ENCODE measurements at regions not wholly inside any gene's neighbourhood (a gene's known extent, or its start where the extent isn't known, plus 50 kb on each side); places are given as distances from the start of the nearest gene placed in this dataset.

- TF ChIP-seq ZNF333 (CRISPR knock-in tag; IDR thresholded peaks at IDR 0.05; ENCODE audit: borderline replicate concordance) (no peak), DNMT1 (CRISPR knock-in tag; IDR thresholded peaks at IDR 0.05) (no peak), CTCF (CRISPR knock-in tag; IDR thresholded peaks at IDR 0.05) (no peak), HNRNPL (IDR thresholded peaks at IDR 0.05; ENCODE audit: low read depth, low read length) (no peak), POLR2A (IDR thresholded peaks at IDR 0.05; ENCODE audit: insufficient read depth in 1 of 2, low read depth in 2 of 2, low read length in 2 of 2) (no peak), NCOA2 (CRISPR knock-in tag; IDR thresholded peaks at IDR 0.05) (no peak), BRCA1 (CRISPR knock-in tag; IDR thresholded peaks at IDR 0.05) (no peak), RAD21 (CRISPR knock-in tag; IDR thresholded peaks at IDR 0.05) (no peak)
Observed at GRCh38 chr9:25117791-25118190, 560.5 kb downstream of the TUSC1 start.

Data from HepG2 (cell line).